ENCODE measurements at regions not wholly inside any gene's neighbourhood (a gene's known extent, or its start where the extent isn't known, plus 50 kb on each side); places are given as distances from the start of the nearest gene placed in this dataset.

DNA sequence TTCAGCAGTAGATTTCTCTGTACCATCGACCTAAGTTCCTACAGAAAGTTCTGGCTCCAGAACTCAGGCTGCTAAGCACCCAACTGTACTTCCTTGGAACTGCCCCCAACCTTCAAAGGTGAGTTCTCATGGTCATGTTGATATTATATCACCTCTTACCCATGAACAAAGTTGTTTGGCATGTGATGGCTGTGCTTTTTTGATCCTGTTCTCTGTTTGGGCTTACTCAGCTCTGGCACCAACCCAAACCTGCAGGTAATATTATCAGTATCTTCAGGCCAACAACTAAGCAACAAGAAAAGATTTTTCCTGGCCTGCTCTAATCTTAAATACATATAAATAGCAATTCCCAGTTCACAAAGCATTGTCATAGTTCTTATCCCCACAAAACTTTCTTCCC, 318.7 kb upstream of the LMCD1 start:
- TF ChIP-seq, protein P1, sequence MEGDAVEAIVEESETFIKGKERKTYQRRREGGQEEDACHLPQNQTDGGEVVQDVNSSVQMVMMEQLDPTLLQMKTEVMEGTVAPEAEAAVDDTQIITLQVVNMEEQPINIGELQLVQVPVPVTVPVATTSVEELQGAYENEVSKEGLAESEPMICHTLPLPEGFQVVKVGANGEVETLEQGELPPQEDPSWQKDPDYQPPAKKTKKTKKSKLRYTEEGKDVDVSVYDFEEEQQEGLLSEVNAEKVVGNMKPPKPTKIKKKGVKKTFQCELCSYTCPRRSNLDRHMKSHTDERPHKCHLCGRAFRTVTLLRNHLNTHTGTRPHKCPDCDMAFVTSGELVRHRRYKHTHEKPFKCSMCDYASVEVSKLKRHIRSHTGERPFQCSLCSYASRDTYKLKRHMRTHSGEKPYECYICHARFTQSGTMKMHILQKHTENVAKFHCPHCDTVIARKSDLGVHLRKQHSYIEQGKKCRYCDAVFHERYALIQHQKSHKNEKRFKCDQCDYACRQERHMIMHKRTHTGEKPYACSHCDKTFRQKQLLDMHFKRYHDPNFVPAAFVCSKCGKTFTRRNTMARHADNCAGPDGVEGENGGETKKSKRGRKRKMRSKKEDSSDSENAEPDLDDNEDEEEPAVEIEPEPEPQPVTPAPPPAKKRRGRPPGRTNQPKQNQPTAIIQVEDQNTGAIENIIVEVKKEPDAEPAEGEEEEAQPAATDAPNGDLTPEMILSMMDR (IDR thresholded peaks at IDR 0.05), result no peak
- no peak for TF ChIP-seq POLR2A (IDR thresholded peaks at IDR 0.05)
